PC-9 (cell line): ENCODE measurements at regions not wholly inside any gene's neighbourhood (a gene's known extent, or its start where the extent isn't known, plus 50 kb on each side); places are given as distances from the start of the nearest gene placed in this dataset.
"Not testable (repeated sequence)": the region's sequence is repeated elsewhere in the genome, so short reads cannot be mapped to it uniquely, and the experiment has no call there.

Experiments
- EZH2 ChIP-seq: fragments of 200-600 bp; sonication (generic); IDR thresholded peaks from 2 replicates; pipeline ENCODE4 v1.8.0; 2017; ENCODE audit warnings: antibody characterized with exemption, low read depth
- TF ChIP-seq, protein P1 (sequence below): fragments of 200-600 bp; sonication (generic); conservative IDR thresholded peaks from 2 replicates; pipeline ENCODE4 v1.6.1; 2017; ENCODE audit warnings: mixed run types, antibody characterized with exemption, mild to moderate bottlenecking, moderate library complexity

DNA sequence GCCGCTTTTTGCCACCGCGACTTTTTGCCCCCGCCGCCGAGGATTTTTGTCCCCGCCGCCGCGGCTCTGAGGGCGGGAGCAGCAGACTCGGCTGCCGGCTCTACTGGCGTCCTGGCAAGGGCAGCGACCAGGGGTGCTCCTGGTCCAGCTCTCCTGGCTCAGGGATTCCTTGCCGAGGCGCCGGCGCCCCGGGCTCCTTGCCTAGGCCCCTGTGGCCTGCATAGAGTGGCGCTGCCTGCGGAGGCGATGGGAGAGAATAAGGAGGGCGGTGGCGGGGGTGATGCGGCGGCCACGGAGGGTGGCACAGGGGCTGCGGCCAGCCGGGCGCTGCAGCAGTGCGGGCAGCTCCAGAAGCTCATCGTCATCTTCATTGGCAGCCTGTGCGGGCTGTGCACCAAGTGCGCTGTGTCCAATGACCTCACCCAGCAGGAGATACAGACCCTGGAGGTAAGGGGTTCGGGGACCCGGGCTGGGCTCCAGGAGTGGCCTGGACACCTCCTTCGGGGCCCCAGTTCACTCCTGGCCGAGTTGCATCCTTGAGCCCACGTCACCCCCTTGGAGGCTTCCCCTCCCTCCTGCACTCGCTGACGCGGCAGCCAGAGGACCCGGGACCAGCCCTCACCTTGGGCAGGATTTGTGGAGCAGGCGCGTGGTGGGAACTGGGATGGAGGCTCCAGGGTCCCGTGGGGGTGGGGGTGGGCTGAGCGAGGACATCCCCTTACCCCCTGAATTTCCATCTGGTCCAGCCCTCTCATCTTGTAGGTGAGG lies 134.2 kb upstream of the TP53TG3C start:
- TF ChIP-seq, protein P1, sequence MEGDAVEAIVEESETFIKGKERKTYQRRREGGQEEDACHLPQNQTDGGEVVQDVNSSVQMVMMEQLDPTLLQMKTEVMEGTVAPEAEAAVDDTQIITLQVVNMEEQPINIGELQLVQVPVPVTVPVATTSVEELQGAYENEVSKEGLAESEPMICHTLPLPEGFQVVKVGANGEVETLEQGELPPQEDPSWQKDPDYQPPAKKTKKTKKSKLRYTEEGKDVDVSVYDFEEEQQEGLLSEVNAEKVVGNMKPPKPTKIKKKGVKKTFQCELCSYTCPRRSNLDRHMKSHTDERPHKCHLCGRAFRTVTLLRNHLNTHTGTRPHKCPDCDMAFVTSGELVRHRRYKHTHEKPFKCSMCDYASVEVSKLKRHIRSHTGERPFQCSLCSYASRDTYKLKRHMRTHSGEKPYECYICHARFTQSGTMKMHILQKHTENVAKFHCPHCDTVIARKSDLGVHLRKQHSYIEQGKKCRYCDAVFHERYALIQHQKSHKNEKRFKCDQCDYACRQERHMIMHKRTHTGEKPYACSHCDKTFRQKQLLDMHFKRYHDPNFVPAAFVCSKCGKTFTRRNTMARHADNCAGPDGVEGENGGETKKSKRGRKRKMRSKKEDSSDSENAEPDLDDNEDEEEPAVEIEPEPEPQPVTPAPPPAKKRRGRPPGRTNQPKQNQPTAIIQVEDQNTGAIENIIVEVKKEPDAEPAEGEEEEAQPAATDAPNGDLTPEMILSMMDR, result not testable (repeated sequence)
- not testable (repeated sequence) for TF ChIP-seq EZH2
